ENCODE measurements at regions not wholly inside any gene's neighbourhood (a gene's known extent, or its start where the extent isn't known, plus 50 kb on each side); places are given as distances from the start of the nearest gene placed in this dataset.

DNA sequence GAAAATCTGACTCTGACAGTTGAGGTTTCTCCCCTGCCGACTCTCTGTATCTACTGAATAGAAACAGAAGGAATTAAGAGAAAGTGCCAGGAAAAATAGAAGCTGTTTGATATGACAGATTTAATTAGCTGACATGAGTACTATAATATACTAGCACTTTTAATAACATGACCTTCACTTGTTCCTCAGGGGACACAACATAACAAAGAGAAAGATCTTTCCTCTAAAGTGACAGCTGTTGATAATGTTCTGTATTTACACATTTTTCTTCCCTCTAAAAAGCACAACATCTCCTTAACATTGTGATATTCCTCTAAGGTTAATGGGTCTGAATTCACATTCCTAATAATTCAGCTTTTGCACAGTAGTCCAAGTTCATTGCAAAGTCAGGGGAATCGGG lies 1136.0 kb downstream of the PCDH17 start:
- TF ChIP-seq, protein P1, sequence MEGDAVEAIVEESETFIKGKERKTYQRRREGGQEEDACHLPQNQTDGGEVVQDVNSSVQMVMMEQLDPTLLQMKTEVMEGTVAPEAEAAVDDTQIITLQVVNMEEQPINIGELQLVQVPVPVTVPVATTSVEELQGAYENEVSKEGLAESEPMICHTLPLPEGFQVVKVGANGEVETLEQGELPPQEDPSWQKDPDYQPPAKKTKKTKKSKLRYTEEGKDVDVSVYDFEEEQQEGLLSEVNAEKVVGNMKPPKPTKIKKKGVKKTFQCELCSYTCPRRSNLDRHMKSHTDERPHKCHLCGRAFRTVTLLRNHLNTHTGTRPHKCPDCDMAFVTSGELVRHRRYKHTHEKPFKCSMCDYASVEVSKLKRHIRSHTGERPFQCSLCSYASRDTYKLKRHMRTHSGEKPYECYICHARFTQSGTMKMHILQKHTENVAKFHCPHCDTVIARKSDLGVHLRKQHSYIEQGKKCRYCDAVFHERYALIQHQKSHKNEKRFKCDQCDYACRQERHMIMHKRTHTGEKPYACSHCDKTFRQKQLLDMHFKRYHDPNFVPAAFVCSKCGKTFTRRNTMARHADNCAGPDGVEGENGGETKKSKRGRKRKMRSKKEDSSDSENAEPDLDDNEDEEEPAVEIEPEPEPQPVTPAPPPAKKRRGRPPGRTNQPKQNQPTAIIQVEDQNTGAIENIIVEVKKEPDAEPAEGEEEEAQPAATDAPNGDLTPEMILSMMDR (conservative IDR thresholded peaks at IDR 0.05; ENCODE audit: low read depth, low read length): no peak
- no peaks in the 10 kb centered on the region for H3K36me3 ChIP-seq (ENCODE audit: insufficient read depth)
- H3K4me2 ChIP-seq: no peak overlapping the region
- no peaks in the 10 kb centered on the region for H3K79me2 ChIP-seq (ENCODE audit: insufficient read depth, low read depth)
- no peak overlapping the region for H3K9ac ChIP-seq
- H2AFZ ChIP-seq (ENCODE audit: low read depth): no peak overlapping the region
- no peak overlapping the region for H3K4me3 ChIP-seq (IDR thresholded peaks at IDR 0.05; ENCODE audit: insufficient read depth, low read depth, low read length)
- H4K20me1 ChIP-seq (ENCODE audit: insufficient read depth): no peaks in the 10 kb centered on the region
- no peak overlapping the region for H3K27ac ChIP-seq
- no peaks in the 10 kb centered on the region for H3K4me1 ChIP-seq (ENCODE audit: low read depth, poor library complexity, severe bottlenecking)
- H3K27me3 ChIP-seq (ENCODE audit: insufficient read depth, low read depth): no peaks in the 10 kb centered on the region

DNA sequence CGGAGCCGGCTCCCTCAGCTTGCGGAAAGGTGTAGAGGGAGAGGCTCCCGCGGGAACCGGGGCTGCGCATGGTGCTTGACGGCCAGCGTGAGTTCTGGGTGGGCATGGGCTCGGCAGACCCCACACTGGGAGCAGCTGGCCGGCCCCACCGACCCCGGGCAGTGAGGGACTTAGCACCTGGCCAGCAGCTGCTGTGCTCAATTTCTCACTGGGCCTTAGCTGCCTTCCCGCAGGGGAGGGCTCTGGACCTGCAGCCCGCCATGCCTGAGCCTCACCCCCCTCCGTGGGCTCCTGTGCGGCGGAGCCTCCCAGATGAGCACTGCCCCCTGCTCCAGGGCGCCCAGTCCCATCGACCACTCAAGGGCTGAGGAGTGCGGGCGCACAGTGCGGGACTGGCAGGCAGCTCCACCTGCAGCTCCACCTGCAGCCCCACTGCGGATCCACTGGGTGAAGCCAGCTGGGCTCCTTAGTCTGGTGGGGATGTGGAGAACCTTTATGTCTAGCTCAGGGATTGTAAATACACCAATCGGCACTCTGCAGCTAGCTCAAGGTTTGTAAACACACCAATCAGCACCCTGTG lies 1141.8 kb downstream of the PCDH17 start:
- Histone ChIP-seq H3K4me2 (no peak overlapping the region), H3K9ac (no peak overlapping the region), H3K79me2 (ENCODE audit: insufficient read depth, low read depth) (no peaks in the 10 kb centered on the region), H4K20me1 (ENCODE audit: insufficient read depth) (no peaks in the 10 kb centered on the region), H3K36me3 (ENCODE audit: insufficient read depth) (no peaks in the 10 kb centered on the region), H2AFZ (ENCODE audit: low read depth) (no peak overlapping the region), H3K4me3 (IDR thresholded peaks at IDR 0.05; ENCODE audit: insufficient read depth, low read depth, low read length) (no peak overlapping the region), H3K27me3 (ENCODE audit: insufficient read depth, low read depth) (no peaks in the 10 kb centered on the region), H3K4me1 (ENCODE audit: low read depth, poor library complexity, severe bottlenecking) (no peaks in the 10 kb centered on the region), H3K27ac (no peak overlapping the region)
- TF ChIP-seq, protein P1 (conservative IDR thresholded peaks at IDR 0.05; ENCODE audit: low read depth, low read length): no peak

DNA sequence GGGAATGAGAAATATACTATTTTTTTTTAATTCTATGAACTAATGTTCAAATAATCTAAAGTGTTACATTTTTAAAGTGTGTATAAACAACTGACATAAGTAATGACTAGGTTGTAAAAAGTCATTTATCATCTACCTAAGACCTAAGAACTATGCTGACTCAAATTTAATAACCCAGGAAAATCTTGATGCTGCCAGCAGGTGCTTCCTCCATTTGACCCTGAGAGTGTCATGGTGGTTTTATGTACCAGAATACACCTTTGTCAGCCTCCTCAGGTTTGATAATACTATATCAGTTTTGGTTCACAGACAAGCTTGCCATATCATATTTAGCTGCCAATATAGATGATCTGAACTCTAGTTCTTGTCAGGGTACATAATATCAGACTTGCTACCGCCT lies 1151.2 kb downstream of the PCDH17 start:
- Histone ChIP-seq H3K4me3 (IDR thresholded peaks at IDR 0.05; ENCODE audit: insufficient read depth, low read depth, low read length) (no peak overlapping the region), H4K20me1 (ENCODE audit: insufficient read depth) (no peaks in the 10 kb centered on the region), H3K27me3 (ENCODE audit: insufficient read depth, low read depth) (no peaks in the 10 kb centered on the region), H3K27ac (no peak overlapping the region), H3K4me1 (ENCODE audit: low read depth, poor library complexity, severe bottlenecking) (no peaks in the 10 kb centered on the region), H3K79me2 (ENCODE audit: insufficient read depth, low read depth) (no peaks in the 10 kb centered on the region), H3K36me3 (ENCODE audit: insufficient read depth) (no peaks in the 10 kb centered on the region), H3K4me2 (no peak overlapping the region), H2AFZ (ENCODE audit: low read depth) (no peak overlapping the region), H3K9ac (no peak overlapping the region)
- TF ChIP-seq, protein P1 (conservative IDR thresholded peaks at IDR 0.05; ENCODE audit: low read depth, low read length): no peak

DNA sequence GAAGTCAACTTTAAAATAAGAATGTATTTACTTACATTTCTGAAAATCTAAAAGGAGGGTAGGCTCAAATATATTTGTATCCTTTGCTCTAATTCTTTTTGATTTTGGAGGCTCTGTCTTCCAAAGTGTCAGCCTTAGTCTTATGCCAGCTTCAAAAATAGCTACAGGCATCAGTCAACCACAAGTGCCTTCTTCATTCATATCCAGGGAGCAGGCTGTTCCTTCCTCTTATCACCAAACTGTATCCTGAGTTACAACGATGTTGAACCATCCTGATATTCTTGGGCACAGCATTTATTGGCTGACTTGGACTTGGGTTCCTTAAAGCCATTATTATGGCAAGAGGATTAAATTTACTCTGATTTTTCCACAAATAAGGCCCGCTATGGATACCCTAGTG lies 1161.3 kb downstream of the PCDH17 start:
- Histone ChIP-seq H3K4me3 (IDR thresholded peaks at IDR 0.05; ENCODE audit: insufficient read depth, low read depth, low read length) (no peak overlapping the region), H4K20me1 (ENCODE audit: insufficient read depth) (no peaks in the 10 kb centered on the region)

More for the DNA sequence above, 1161.3 kb downstream of the PCDH17 start:
- no peak overlapping the region for H2AFZ ChIP-seq (ENCODE audit: low read depth)
- no peaks in the 10 kb centered on the region for H3K4me1 ChIP-seq (ENCODE audit: low read depth, poor library complexity, severe bottlenecking)
- no peaks in the 10 kb centered on the region for H3K79me2 ChIP-seq (ENCODE audit: insufficient read depth, low read depth)
- no peak overlapping the region for H3K9ac ChIP-seq
- TF ChIP-seq, protein P1 (conservative IDR thresholded peaks at IDR 0.05; ENCODE audit: low read depth, low read length): no peak
- H3K36me3 ChIP-seq (ENCODE audit: insufficient read depth): no peaks in the 10 kb centered on the region
- H3K4me2 ChIP-seq: no peak overlapping the region
- H3K27ac ChIP-seq: no peak overlapping the region
- no peaks in the 10 kb centered on the region for H3K27me3 ChIP-seq (ENCODE audit: insufficient read depth, low read depth)
